Hematopoietic multipotent progenitor cell treated with erythropoietin and hydrocortisone succinate and interleukin-3 and kit ligand, for 15 days (in vitro differentiated cells): ENCODE measurements at regions not wholly inside any gene's neighbourhood (a gene's known extent, or its start where the extent isn't known, plus 50 kb on each side); places are given as distances from the start of the nearest gene placed in this dataset.

Experiments used
- DNase-seq: peaks from one replicate; pipeline ENCODE4 v3.0.0-alpha.2; 2015; ENCODE audit warnings: low spot score

GRCh38 chr10:59087486-59087885, 89.0 kb upstream of the PHYHIPL start:
- no peak for DNase-seq

- no peak for DNase-seq
Observed at GRCh38 chr10:59088912-59089573, 87.4 kb upstream of the PHYHIPL start.

DNA sequence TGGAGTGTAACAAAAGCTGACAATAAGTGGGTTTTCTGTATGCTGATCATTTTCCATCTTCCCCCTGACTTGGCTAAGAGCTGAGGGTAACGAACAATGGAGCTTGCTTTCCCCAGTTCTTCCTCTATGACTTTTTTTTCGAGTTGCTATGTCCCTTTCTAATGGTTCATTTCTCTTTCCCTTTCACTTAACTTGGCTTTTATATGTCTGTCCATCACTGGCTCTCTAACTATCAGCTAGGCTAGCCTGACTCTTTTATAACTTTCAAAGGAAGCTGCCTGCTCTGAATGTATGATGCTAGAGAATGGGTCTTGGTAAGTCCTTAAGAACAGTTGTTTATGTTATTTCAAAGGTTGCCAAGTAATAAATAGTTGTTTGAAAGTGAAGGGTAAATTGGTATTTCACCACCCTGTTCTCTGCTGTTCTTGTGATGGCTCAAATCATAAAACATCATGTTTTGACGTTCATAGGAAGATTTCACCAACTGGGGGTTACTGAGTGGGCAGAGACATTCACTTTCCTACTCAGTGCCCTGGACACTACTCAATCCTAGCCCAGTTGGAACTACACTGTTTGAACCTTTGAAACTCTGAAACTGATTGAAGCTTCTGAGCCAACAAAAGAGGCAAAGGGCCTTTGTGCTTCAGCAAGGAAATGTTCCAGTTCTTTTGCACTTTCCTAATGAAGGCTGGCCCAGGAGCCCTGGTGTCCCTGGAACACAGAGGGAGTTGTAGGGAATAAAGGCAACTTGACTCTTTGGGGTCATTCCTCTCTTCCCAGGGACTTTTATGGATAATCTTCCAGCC, 85.4 kb upstream of the PHYHIPL start:
- no peak for DNase-seq

- no peak for DNase-seq
Observed at GRCh38 chr10:59093461-59093860, 83.0 kb upstream of the PHYHIPL start.

GRCh38 chr10:59096631-59097030, 79.8 kb upstream of the PHYHIPL start:
- no peak for DNase-seq

DNA sequence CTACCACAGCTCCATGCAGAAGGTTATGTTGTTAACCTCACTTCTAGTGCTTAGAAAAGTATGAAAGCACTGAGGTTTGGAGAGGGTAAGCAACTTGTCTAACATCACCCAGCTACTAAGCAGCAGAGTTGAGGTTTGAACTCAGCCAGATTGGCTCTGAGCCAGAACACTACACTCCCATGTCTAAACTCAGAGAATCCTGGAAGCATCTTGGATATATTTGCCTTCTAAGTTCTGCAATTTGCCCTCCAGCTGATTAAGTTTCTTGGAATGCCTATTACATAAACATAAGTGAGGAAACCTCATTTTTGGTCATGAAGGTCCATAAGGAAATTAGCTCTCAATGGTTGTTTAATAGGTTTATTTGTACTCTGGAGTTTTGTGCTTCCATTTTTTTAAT, 78.1 kb upstream of the PHYHIPL start:
- DNase-seq = no peak

DNA sequence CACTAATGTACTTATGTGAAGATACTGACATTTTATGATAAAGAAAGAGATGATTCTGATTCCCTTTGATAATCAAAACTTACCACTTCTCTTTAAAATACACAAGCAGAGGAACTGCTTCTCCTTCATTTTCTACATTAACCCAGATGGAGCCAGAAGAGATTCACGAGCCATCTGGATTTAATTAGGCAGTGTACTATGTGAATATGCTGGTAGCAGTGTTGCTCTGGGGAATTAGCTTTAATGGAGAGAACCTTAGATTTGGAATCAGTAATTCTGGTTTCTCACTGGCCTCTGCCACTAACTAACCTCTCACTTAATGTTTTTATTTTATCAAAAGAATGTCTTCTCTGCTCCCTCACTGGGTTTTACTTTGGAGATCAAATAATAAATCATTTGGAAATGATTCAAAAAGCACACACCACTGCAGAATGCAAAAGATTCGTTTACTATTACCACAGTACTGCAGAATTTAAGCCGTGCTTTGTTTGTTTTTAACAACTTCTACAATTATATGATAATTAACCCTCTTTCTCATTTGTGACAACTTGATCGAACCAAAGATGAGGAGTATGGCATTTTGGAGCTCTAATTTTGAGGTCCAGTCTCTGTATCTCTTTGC, 77.5 kb upstream of the PHYHIPL start:
- DNase-seq = no peak

GRCh38 chr10:59099481-59099880, 77.0 kb upstream of the PHYHIPL start:
- no peak for DNase-seq

GRCh38 chr10:59102394-59102793, 74.0 kb upstream of the PHYHIPL start:
- no peak for DNase-seq

DNA sequence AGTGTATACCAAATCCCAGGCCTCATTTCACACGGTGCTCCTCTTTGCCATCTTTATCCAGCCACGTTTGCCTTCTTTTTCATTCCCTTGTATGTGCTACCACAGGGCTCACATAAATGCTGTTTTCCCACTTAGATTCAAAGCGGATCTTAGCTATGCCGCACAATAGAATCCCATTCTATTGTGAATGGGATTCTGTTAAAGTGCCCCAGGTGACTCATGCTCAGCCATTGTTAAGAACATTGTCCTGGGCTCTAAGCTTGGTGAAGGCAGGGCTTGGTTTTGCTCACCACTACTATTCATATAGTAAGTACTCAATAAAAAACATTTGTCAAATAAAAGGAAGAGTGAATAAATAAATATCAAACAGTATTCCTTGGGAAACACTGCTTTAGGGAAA, 72.3 kb upstream of the PHYHIPL start:
- DNase-seq = no peak

GRCh38 chr10:59106441-59106840, 70.0 kb upstream of the PHYHIPL start:
- no peak for DNase-seq

GRCh38 chr10:59107147-59107546, 69.3 kb upstream of the PHYHIPL start:
- DNase-seq = no peak

GRCh38 chr10:59108296-59108870, 68.1 kb upstream of the PHYHIPL start:
- no peak for DNase-seq

- no peak for DNase-seq
Observed at GRCh38 chr10:59108886-59109288, 67.6 kb upstream of the PHYHIPL start.

DNA sequence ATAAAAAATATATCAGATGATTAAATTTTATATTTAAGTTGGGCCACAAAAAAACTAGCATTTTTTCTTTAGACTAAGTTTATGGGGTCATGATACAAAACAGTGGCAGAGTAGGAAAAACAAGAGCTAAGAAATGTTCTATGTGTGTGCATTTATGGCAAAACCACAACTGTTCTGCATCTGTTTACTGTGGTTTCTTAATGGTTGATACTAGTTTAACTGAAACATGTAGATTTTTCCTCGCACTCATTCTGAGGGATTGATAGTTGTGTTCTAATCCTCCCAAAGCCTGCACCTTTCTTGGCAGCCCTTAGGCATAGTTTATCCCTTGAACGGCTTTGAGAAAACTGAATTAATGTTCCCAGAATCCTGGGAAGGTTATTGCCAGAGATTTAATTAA, 66.6 kb upstream of the PHYHIPL start:
- no peak for DNase-seq

DNA sequence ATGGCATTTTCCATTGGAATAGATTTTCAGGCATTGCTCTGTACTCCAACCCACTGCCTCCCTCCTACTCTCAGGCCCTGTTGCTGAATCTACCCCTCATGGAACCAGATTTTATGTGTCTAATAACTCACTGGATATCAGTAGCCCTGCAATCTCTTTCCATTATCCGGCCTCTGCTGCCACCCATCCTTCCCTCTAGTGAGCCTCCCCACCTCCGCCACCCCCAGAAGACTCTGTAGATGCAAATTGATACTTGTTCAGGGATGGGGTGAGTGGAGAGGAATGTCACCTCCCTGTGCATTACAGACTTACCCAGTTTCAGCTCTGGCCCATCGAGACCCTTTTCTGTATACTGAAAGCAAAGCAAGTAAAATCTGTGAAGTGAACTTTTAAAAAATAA, 52.3 kb upstream of the PHYHIPL start:
- DNase-seq = no peak

- no peak for DNase-seq
Observed at GRCh38 chr10:59125666-59126065, 50.8 kb upstream of the PHYHIPL start.

GRCh38 chr10:59126261-59126660, 50.2 kb upstream of the PHYHIPL start:
- DNase-seq = no peak
